HG03565 (cell line): ENCODE measurements at regions not wholly inside any gene's neighbourhood (a gene's known extent, or its start where the extent isn't known, plus 50 kb on each side); places are given as distances from the start of the nearest gene placed in this dataset.
"Not testable (repeated sequence)": the region's sequence is repeated elsewhere in the genome, so short reads cannot be mapped to it uniquely, and the experiment has no call there.

Experiments
- ATAC-seq: cut with Tn5 transposase; IDR thresholded peaks from one replicate; pipeline ENCODE4 v1.9.1; 2021; ENCODE audit warnings: mild to moderate bottlenecking, moderate library complexity; ENCODE audit not compliant: unreplicated experiment

DNA sequence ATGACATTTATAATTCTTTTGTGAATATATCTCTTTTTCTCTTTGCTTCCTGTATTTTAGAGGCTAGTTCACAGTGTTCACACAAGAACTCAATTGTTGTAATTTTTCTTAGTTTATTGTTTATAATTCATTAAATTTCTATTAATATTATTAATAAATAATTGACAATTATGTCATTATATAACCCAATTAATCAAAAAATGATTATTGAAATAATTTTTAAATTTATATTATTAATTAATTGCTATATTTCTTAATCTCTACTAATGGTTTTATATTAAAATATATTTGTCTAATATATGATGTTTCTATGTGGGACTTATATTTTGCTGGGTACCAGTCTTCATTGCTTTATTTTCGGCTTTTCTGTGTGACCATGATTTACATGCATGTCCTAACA is 618.4 kb downstream of the CDH9 start:
- ATAC-seq: no peak

- ATAC-seq: no peak
Measured at GRCh38 chr5:26416911-26417310, 621.5 kb downstream of the CDH9 start.

- ATAC-seq: no peak
Measured at GRCh38 chr5:26415987-26416779, 622.2 kb downstream of the CDH9 start.

- ATAC-seq: no peak
Measured at GRCh38 chr5:26390608-26391007, 647.8 kb downstream of the CDH9 start.

DNA sequence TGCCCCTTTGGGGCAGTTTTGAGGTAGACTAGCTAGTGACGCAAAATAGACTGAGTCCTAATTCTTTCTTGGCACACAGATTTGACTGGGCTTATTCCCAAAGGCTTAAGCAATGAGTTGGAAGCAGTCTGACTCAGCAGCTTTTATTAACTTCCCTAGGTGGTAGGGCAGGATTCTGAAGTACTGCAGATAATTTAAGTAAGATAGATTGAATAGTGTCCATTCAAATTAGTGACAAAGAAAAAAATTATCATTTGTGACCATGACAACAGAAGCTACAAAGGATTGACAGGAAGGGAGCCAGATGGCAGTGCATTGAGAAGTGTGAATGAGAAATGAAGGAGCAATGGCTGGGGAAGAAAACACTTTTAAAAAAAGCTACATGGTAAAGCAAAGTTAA is 649.4 kb downstream of the CDH9 start:
- ATAC-seq: no peak

DNA sequence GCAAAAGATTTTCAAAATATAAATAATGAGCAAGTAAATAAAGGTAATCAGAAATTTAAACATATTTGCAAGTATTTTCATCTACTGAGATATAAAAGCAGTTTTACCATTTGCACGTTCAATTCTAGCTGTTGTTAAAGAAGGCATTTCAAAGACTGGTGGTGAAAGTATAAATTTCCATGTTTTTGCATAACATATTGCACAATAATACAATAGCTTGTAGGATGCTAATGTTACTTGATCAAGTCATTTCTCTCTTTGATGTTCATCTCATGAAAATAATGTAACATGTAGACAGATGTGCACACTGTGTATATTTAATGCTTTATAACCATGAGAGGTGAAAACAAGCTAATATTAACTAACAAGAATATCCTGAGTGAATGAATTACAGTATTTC is 651.9 kb downstream of the CDH9 start:
- no peak for ATAC-seq

- ATAC-seq: not testable (repeated sequence)
Measured at GRCh38 chr5:26364624-26365023, 673.8 kb downstream of the CDH9 start.

- no peak for ATAC-seq
Measured at GRCh38 chr5:26343801-26344325, 694.5 kb downstream of the CDH9 start.

GRCh38 chr5:26339576-26339975 is 698.8 kb downstream of the CDH9 start:
- no peak for ATAC-seq

DNA sequence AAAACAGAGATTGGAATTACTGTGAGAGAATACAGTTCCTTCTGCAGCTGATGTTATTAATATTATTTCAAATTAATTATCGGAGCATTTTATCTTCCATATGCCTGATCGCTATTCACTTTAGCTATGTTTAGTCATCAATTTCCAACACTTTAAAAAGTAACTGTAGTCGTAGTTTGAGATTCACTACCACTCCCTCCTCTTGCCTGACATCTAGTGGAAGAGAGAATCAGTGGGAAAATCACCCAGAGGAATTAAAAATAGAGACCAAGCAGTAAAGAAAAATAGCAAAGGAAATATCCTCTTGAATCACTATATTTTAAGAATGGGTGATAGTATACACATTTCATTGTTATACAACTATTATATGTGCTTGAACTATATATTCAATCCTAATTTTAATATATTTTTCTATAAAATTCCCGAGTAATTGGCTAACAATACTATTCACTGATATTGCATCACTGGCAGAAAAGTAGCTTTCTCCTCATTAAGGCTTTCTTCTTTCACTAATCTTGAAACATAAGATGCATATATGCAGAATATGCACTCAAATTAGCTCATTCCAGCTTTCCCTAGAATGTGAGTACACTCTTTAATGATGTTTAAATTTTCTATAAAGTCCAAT is 708.7 kb downstream of the CDH9 start:
- ATAC-seq: no peak

DNA sequence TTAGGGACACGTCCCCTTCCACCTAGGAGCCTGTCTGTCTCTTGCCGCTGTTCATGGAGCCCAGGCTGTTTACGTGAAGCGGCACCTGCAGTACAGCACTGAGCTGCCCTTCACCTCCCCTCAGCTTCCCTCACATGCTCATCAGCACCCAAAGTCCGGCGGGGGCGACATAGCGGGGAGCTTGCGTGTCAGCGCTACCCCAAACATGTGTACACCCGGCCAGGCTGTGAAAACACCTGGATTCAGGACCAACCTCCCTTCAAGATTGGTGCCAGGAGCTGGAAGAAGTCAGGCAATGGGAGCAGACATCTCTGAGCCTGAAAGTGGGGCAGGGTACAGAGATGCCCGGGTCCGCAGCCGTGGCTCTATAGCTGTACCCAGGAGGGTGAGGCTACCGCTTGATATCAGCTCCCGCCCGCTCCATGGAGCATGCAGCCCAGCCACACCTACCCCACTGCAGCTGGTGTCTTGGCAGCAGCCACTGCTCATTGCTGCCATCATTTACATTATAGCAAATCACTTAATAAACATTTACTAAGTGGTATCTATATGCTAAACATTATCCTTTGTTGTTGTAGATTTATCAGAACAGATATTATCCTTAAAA is 712.1 kb downstream of the CDH9 start:
- ATAC-seq: no peak

- not testable (repeated sequence) for ATAC-seq
Measured at GRCh38 chr5:26325432-26325831, 713.0 kb downstream of the CDH9 start.

- not testable (repeated sequence) for ATAC-seq
Measured at GRCh38 chr5:26324273-26324895, 714.0 kb downstream of the CDH9 start.

DNA sequence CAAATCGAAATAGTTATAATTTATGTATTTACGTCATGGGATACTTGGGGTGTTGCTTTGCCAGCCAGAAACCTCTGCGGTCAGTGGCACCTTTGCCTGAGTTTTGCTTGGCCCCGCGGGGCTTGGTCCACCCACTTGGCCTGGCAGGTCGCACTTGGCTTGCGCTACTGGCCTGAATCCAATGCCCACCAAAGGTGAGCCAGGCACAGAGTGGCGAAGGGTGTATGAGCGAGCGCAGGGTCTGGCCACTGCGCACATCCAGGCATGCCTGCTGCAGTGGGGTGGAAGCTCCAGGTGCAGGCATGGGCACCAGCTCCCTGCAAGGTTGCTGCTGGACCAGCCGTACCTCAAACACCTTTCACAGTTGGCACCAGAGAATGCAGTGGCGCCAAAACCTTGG is 714.6 kb downstream of the CDH9 start:
- no peak for ATAC-seq

- no peak for ATAC-seq
Measured at GRCh38 chr5:26321278-26321677, 717.1 kb downstream of the CDH9 start.

GRCh38 chr5:26310415-26310814 is 728.0 kb downstream of the CDH9 start:
- no peak for ATAC-seq

DNA sequence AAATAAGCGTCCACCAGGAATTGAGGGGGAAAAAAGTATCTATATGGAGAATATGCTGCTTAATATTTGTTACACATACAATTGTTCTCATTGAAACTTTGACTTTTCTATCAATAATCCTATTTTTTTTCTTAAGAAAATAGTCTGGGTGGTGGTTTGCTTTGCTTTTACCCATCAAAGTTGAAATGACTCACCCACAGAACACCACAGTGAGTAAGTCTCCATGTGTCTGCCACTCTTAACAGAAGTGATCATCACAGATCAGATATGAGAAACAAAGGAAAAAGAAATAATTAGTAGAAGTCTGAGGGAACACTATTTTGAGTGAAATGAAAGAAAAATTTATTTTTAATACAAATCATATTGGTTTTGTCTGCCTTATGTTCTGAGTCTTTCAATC is 742.8 kb downstream of the CDH9 start:
- no peak for ATAC-seq

GRCh38 chr5:26282190-26282589 is 756.2 kb downstream of the CDH9 start:
- ATAC-seq: no peak

GRCh38 chr5:26278078-26278477 is 760.3 kb downstream of the CDH9 start:
- no peak for ATAC-seq

- ATAC-seq: no peak
Measured at GRCh38 chr5:26259081-26259480, 779.3 kb downstream of the CDH9 start.

DNA sequence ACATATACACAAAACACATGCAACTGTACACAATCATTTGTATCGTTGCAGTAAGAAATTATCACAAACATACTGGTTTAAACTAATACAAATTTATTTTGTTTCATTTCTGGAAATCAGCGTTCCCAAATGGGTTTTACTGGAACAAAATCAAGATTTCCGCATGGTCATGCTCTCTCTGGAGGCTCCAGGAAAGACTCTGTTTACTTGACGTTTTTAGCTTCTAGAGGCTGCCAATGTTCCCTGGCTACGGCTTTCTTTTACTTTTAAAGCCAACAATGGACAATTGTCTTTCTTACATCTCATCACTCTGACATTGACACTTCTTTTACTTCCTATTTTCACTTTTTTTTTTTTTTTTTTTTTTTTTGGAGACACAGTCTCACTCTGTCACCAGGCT is 793.1 kb downstream of the CDH9 start:
- ATAC-seq: no peak
